DND-41 (cell line): ENCODE measurements at regions not wholly inside any gene's neighbourhood (a gene's known extent, or its start where the extent isn't known, plus 50 kb on each side); places are given as distances from the start of the nearest gene placed in this dataset.

Experiments used
- ATAC-seq: fragments of 200-7000 bp; cut with Tn5 transposase; 3 replicates; pipeline ENCODE4 v1.9.1; 2021; ENCODE audit warnings: low read depth; ENCODE audit not compliant: insufficient read depth
- DNase-seq: peaks from one replicate; pipeline ENCODE4 v3.0.0-alpha.2; 2020
- H2AFZ ChIP-seq: 2 replicates; pipeline ENCODE4 v1.6.0; 2012; ENCODE audit warnings: low read depth, low read length
- H3K27ac ChIP-seq: 2 replicates; pipeline ENCODE4 v1.5.1; 2012; ENCODE audit warnings: low read length, inconsistent platforms
- H3K27me3 ChIP-seq: fragments of 200-600 bp; sonication (generic); 2 replicates; pipeline ENCODE4 v1.6.0; 2012; ENCODE audit warnings: low read length, mild to moderate bottlenecking, inconsistent platforms; ENCODE audit not compliant: insufficient read depth, poor library complexity
- H3K36me3 ChIP-seq: 2 replicates; pipeline ENCODE4 v1.5.1; 2012; ENCODE audit warnings: low read length, inconsistent platforms; ENCODE audit not compliant: insufficient read depth
- H3K4me1 ChIP-seq: 2 replicates; pipeline ENCODE4 v1.5.1; 2012; ENCODE audit warnings: mild to moderate bottlenecking, low read length; ENCODE audit not compliant: insufficient read depth
- H3K4me2 ChIP-seq: 2 replicates; pipeline ENCODE4 v1.6.0; 2012; ENCODE audit warnings: mild to moderate bottlenecking, moderate library complexity, low read length, inconsistent platforms; ENCODE audit not compliant: insufficient read depth
- H3K4me3 ChIP-seq, 2 experiments: fragments of 200-600 bp in 1 of 2; shearing (Covaris generic) in 1 of 2; 2 replicates each; pipeline ENCODE4 v1.5.1; 2012 to 2016; ENCODE audit warnings: inconsistent platforms in 2 of 2, low read length in 2 of 2, mild to moderate bottlenecking in 2 of 2, low read depth in 1 of 2, moderate library complexity in 1 of 2
- H3K79me2 ChIP-seq: 2 replicates; pipeline ENCODE4 v1.6.0; 2012; ENCODE audit warnings: low read length, inconsistent platforms; ENCODE audit not compliant: insufficient read depth
- H3K9ac ChIP-seq: 2 replicates; pipeline ENCODE4 v1.6.0; 2012; ENCODE audit warnings: low read depth, mild to moderate bottlenecking, inconsistent platforms, low read length, moderate library complexity
- H3K9me3 ChIP-seq: 2 replicates; pipeline ENCODE4 v1.5.1; 2012; ENCODE audit warnings: low read length, moderate library complexity, mild to moderate bottlenecking, inconsistent platforms; ENCODE audit not compliant: insufficient read depth, severe bottlenecking
- H4K20me1 ChIP-seq: 2 replicates; pipeline ENCODE4 v1.6.0; 2012; ENCODE audit warnings: low read length; ENCODE audit not compliant: insufficient read depth
- CTCF ChIP-seq: IDR thresholded peaks from 2 replicates; pipeline ENCODE4 v1.5.1; 2012; ENCODE audit warnings: borderline replicate concordance, low read length, moderate library complexity, mild to moderate bottlenecking; ENCODE audit not compliant: poor library complexity, severe bottlenecking; ENCODE audit errors: extremely low read depth
- EZH2 ChIP-seq: IDR thresholded peaks from 3 replicates; pipeline ENCODE4 v1.6.1; 2012; ENCODE audit warnings: borderline replicate concordance, low read depth, mild to moderate bottlenecking, moderate library complexity, low read length, inconsistent platforms; ENCODE audit not compliant: severe bottlenecking

- Histone ChIP-seq H3K27ac (no peak overlapping the region), H3K27me3 (peaks cover 10% of the 10 kb centered on the region), H4K20me1 (no peaks in the 10 kb centered on the region), H3K9me3 (no peaks in the 10 kb centered on the region), H2AFZ (no peak overlapping the region), H3K4me1 (peaks cover 10% of the 10 kb centered on the region), H3K36me3 (no peaks in the 10 kb centered on the region), H3K4me2 (no peak overlapping the region), H3K9ac (no peak overlapping the region), H3K79me2 (no peaks in the 10 kb centered on the region), H3K4me3 (no peak overlapping the region)
- no peak for ATAC-seq
- TF ChIP-seq CTCF (no peak), EZH2 (no peak)
- DNase-seq = no peak
Observed at GRCh38 chr6:157758516-157759023, 64.5 kb upstream of the SNX9 start.

GRCh38 chr6:157759028-157759427, 64.0 kb upstream of the SNX9 start:
- no peaks in the 10 kb centered on the region for H3K36me3 ChIP-seq
- no peak overlapping the region for H3K27ac ChIP-seq
- no peak overlapping the region for H3K4me2 ChIP-seq
- TF ChIP-seq EZH2 = no peak
- no peak for TF ChIP-seq CTCF
- no peak overlapping the region for H3K4me3 ChIP-seq
- H3K79me2 ChIP-seq = no peaks in the 10 kb centered on the region
- DNase-seq = no peak
- no peak overlapping the region for H2AFZ ChIP-seq
- peaks cover 9% of the 10 kb centered on the region for H3K27me3 ChIP-seq
- H4K20me1 ChIP-seq = no peaks in the 10 kb centered on the region
- no peak for ATAC-seq
- H3K4me1 ChIP-seq = peaks cover 15% of the 10 kb centered on the region
- H3K9ac ChIP-seq = no peak overlapping the region
- H3K9me3 ChIP-seq = no peaks in the 10 kb centered on the region

GRCh38 chr6:157760137-157760536, 62.9 kb upstream of the SNX9 start:
- Histone ChIP-seq H2AFZ (no peak overlapping the region), H4K20me1 (no peaks in the 10 kb centered on the region), H3K79me2 (no peaks in the 10 kb centered on the region), H3K9ac (no peak overlapping the region), H3K27ac (no peak overlapping the region), H3K27me3 (peaks cover 6% of the 10 kb centered on the region), H3K4me2 (no peak overlapping the region), H3K9me3 (no peaks in the 10 kb centered on the region), H3K4me3 (no peak overlapping the region), H3K36me3 (no peaks in the 10 kb centered on the region), H3K4me1 (peaks cover 26% of the 10 kb centered on the region)
- DNase-seq = no peak
- no peak for TF ChIP-seq CTCF
- TF ChIP-seq EZH2 = no peak
- ATAC-seq = no peak
